MG63 (cell line): ENCODE measurements at regions not wholly inside any gene's neighbourhood (a gene's known extent, or its start where the extent isn't known, plus 50 kb on each side); places are given as distances from the start of the nearest gene placed in this dataset.

Source experiments
- DNase-seq: peaks from one replicate; pipeline ENCODE4 v3.0.0-alpha.2; 2020
- H3K27me3 ChIP-seq: fragments of 250-450 bp; sonication (Bioruptor Pico); 2 replicates; pipeline ENCODE4 v1.5.1; 2020; ENCODE audit warnings: mild to moderate bottlenecking, moderate library complexity
- H3K36me3 ChIP-seq: fragments of 250-450 bp; sonication (Bioruptor Pico); 2 replicates; pipeline ENCODE4 v1.5.1; 2020; ENCODE audit warnings: mild to moderate bottlenecking, moderate library complexity
- H3K4me3 ChIP-seq: fragments of 250-450 bp; sonication (Bioruptor Pico); 2 replicates; pipeline ENCODE4 v1.5.1; 2020; ENCODE audit warnings: mild to moderate bottlenecking, moderate library complexity
- H3K9me3 ChIP-seq: fragments of 250-450 bp; sonication (Bioruptor Pico); 2 replicates; pipeline ENCODE4 v1.5.1; 2020; ENCODE audit warnings: mild to moderate bottlenecking, moderate library complexity

GRCh38 chr13:26155568-26155967, 66.5 kb downstream of the RNF6 start:
- Histone ChIP-seq H3K9me3 (no peaks in the 10 kb centered on the region), H3K4me3 (no peak overlapping the region), H3K36me3 (no peaks in the 10 kb centered on the region), H3K27me3 (peaks cover 7% of the 10 kb centered on the region)
- DNase-seq: no peak

DNA sequence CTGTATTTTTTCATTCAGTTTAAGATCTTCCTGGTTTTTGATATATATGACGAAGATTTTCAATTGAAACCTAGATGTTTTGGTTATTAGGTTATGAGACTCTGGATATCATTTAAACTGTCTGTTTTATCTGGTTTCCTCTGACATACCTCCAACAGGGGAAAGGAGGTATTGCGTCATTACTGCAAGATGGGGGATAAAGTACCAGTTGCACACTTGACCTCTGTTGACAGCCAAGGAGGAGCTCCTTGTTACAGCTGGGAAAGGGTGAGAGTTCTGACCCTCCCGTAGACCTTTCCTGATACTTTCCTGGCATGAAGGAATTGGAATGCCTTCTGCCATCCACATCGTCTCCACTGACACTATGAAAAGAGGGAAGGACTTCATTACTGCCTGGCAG, 82.0 kb upstream of the SHISA2 start:
- H3K4me3 ChIP-seq: no peak overlapping the region
- H3K36me3 ChIP-seq: no peaks in the 10 kb centered on the region
- no peak for DNase-seq
- H3K9me3 ChIP-seq: no peaks in the 10 kb centered on the region; the same call in 1 of the 2 replicates
- no peaks in the 10 kb centered on the region for H3K27me3 ChIP-seq

DNA sequence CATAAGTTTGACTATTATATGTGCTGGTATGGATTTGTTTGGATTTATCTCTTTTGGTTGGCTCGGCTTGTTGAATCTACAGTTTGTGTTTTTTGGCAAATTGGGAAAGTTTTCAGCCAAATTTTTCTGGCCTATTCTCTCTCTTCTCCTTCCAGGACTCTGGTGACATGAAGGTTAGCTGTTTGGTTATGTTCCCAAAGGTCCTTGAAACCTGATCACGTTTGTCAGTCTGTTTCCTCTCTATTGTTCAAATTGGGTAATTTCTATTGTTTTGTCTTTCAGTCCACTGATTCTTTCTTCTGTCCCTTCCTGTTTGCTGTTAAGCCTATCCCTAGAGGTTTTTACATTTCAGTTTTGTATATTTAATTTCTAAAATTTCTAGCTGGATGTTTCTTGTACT, 81.5 kb upstream of the SHISA2 start:
- H3K27me3 ChIP-seq: no peaks in the 10 kb centered on the region
- H3K4me3 ChIP-seq: no peak overlapping the region
- H3K36me3 ChIP-seq: no peaks in the 10 kb centered on the region
- H3K9me3 ChIP-seq: no peaks in the 10 kb centered on the region; the same call in 1 of the 2 replicates
- no peak for DNase-seq

- Histone ChIP-seq H3K36me3 (no peaks in the 10 kb centered on the region), H3K4me3 (no peak overlapping the region), H3K9me3 (no peaks in the 10 kb centered on the region; the same call in 1 of the 2 replicates), H3K27me3 (no peaks in the 10 kb centered on the region)
- DNase-seq: peak; percentile 29
These were observed 80.9 kb upstream of the SHISA2 start for GRCh38 chr13:26132756-26133155.

DNA sequence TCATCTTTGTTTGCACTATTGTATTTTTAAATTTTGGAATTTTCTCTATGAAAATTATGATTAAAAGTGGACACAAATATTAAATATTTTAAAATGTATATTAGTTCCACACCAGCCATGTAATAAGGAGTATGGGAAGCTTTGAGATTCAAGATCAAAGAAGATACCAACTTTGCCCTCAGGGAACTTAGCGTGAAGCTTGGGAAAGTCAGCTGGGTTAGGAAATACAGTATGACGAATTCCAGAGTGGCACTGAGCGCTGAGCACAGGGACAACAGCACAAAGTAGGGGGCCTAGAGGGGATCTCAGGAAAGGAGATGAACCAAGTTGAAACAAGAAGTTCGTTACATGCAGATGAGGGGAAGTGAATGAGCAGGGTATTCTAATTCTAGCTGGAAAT, 76.9 kb upstream of the SHISA2 start:
- no peak overlapping the region for H3K4me3 ChIP-seq
- H3K36me3 ChIP-seq: no peaks in the 10 kb centered on the region
- H3K9me3 ChIP-seq: no peaks in the 10 kb centered on the region
- no peak for DNase-seq
- H3K27me3 ChIP-seq: no peaks in the 10 kb centered on the region

DNA sequence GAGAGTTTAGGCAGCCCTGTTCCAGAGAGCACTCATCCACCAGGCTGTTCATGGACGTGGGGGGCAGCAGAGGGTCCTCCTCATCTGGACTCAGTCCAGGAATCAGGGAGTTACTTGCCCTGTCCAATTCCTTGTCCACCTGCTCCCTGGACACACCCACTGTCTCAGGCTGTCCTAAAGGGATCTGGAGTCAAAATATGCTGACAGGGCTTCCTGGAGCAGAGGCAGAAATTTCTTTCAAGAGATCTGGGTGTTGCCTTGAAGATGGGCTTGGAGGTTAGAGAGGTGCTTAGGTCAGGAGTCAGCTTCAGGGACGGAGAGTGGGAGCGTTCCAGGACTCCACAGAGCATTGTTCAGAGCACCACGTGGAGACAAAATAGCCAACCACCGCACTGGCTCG, 65.8 kb upstream of the SHISA2 start:
- Histone ChIP-seq H3K36me3 (no peaks in the 10 kb centered on the region), H3K27me3 (peaks cover 6% of the 10 kb centered on the region; the same call in 1 of the 2 replicates), H3K9me3 (no peaks in the 10 kb centered on the region), H3K4me3 (no peak overlapping the region)
- no peak for DNase-seq

GRCh38 chr13:26112843-26113242, 61.0 kb upstream of the SHISA2 start:
- no peak for DNase-seq
- H3K4me3 ChIP-seq: no peak overlapping the region
- H3K27me3 ChIP-seq: no peaks in the 10 kb centered on the region; the same call in 1 of the 2 replicates
- no peaks in the 10 kb centered on the region for H3K36me3 ChIP-seq
- no peaks in the 10 kb centered on the region for H3K9me3 ChIP-seq

- peaks cover 2% of the 10 kb centered on the region; the same call in 1 of the 2 replicates for H3K27me3 ChIP-seq
- H3K9me3 ChIP-seq: no peaks in the 10 kb centered on the region
- no peak overlapping the region for H3K4me3 ChIP-seq
- no peaks in the 10 kb centered on the region for H3K36me3 ChIP-seq
- DNase-seq: no peak
These were observed 60.0 kb upstream of the SHISA2 start for GRCh38 chr13:26111797-26112196.
